A673 (cell line): ENCODE measurements at regions not wholly inside any gene's neighbourhood (a gene's known extent, or its start where the extent isn't known, plus 50 kb on each side); places are given as distances from the start of the nearest gene placed in this dataset.
"Not testable (repeated sequence)": the region's sequence is repeated elsewhere in the genome, so short reads cannot be mapped to it uniquely, and the experiment has no call there.

ENCODE experiments used
- EZH2 ChIP-seq: fragments of 200-600 bp; sonication (generic); IDR thresholded peaks from 2 replicates; pipeline ENCODE4 v1.6.1; 2017; ENCODE audit warnings: borderline replicate concordance, low read depth, mild to moderate bottlenecking, mixed read lengths, antibody characterized with exemption, low read length; ENCODE audit not compliant: poor library complexity, severe bottlenecking
- TF ChIP-seq, protein P1 (sequence below): fragments of 300-800, 200-600 bp; sonication (generic); conservative IDR thresholded peaks from 2 replicates; pipeline ENCODE4 v1.5.1; 2017; ENCODE audit warnings: low read depth, mild to moderate bottlenecking, antibody characterized with exemption, low read length, moderate library complexity, mixed read lengths

DNA sequence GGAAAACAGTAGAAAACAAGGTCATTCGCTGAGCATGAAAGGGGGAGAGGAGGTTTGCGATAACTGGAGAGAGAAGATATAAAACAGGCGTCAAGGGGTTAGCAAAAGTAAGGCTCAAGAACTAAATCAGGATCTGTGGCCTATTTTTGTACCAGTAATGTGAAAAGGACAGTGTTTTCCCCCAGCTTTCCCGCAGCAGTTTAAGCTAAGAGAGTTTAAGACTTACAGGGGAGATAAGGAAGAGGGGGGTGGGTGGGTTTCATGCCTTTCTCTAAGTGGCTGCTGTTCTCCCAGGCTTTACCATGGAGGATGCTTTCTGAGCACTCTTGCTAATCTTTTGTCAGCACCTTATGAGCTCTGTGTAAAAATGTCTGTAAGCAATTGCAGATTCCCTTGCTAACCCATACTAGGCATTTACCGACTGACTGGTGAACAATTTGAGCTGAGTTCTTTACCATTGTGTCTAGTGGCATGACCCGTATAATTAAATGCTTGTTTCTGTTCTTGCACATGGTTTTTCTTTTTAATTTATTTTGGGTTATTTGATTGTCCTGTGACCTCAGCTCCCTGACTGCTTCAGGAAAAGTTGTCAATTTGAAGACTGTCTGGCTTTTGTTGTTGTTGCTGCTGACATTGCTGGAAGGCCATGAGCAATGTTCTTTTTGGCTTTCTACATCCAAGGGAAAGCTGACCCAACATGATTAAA is 144.0 kb downstream of the KBTBD2 start:
- TF ChIP-seq, protein P1, sequence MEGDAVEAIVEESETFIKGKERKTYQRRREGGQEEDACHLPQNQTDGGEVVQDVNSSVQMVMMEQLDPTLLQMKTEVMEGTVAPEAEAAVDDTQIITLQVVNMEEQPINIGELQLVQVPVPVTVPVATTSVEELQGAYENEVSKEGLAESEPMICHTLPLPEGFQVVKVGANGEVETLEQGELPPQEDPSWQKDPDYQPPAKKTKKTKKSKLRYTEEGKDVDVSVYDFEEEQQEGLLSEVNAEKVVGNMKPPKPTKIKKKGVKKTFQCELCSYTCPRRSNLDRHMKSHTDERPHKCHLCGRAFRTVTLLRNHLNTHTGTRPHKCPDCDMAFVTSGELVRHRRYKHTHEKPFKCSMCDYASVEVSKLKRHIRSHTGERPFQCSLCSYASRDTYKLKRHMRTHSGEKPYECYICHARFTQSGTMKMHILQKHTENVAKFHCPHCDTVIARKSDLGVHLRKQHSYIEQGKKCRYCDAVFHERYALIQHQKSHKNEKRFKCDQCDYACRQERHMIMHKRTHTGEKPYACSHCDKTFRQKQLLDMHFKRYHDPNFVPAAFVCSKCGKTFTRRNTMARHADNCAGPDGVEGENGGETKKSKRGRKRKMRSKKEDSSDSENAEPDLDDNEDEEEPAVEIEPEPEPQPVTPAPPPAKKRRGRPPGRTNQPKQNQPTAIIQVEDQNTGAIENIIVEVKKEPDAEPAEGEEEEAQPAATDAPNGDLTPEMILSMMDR, result not testable (repeated sequence)
- TF ChIP-seq EZH2, result not testable (repeated sequence)
